ENCODE measurements at regions not wholly inside any gene's neighbourhood (a gene's known extent, or its start where the extent isn't known, plus 50 kb on each side); places are given as distances from the start of the nearest gene placed in this dataset.

DNA sequence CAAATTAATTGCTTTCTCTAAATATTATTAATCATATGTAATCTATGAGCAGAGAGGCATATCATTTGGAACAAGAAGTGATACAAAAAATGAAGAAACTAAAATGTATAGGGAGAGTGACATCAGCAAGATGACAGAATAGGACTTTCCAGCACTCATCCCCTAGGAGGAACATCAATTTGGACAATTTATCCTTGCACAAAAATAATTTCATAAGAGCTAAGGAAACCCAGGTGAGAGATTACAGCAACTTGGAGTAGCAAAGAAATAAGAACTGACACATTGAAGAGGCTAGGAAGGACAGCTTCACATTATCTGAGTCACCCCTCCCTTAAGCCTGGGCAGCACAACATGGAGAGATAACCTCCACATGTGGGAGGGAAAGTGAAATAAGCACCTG lies 347.5 kb downstream of the MAFB start (continued):
- TF ChIP-seq, protein P1, sequence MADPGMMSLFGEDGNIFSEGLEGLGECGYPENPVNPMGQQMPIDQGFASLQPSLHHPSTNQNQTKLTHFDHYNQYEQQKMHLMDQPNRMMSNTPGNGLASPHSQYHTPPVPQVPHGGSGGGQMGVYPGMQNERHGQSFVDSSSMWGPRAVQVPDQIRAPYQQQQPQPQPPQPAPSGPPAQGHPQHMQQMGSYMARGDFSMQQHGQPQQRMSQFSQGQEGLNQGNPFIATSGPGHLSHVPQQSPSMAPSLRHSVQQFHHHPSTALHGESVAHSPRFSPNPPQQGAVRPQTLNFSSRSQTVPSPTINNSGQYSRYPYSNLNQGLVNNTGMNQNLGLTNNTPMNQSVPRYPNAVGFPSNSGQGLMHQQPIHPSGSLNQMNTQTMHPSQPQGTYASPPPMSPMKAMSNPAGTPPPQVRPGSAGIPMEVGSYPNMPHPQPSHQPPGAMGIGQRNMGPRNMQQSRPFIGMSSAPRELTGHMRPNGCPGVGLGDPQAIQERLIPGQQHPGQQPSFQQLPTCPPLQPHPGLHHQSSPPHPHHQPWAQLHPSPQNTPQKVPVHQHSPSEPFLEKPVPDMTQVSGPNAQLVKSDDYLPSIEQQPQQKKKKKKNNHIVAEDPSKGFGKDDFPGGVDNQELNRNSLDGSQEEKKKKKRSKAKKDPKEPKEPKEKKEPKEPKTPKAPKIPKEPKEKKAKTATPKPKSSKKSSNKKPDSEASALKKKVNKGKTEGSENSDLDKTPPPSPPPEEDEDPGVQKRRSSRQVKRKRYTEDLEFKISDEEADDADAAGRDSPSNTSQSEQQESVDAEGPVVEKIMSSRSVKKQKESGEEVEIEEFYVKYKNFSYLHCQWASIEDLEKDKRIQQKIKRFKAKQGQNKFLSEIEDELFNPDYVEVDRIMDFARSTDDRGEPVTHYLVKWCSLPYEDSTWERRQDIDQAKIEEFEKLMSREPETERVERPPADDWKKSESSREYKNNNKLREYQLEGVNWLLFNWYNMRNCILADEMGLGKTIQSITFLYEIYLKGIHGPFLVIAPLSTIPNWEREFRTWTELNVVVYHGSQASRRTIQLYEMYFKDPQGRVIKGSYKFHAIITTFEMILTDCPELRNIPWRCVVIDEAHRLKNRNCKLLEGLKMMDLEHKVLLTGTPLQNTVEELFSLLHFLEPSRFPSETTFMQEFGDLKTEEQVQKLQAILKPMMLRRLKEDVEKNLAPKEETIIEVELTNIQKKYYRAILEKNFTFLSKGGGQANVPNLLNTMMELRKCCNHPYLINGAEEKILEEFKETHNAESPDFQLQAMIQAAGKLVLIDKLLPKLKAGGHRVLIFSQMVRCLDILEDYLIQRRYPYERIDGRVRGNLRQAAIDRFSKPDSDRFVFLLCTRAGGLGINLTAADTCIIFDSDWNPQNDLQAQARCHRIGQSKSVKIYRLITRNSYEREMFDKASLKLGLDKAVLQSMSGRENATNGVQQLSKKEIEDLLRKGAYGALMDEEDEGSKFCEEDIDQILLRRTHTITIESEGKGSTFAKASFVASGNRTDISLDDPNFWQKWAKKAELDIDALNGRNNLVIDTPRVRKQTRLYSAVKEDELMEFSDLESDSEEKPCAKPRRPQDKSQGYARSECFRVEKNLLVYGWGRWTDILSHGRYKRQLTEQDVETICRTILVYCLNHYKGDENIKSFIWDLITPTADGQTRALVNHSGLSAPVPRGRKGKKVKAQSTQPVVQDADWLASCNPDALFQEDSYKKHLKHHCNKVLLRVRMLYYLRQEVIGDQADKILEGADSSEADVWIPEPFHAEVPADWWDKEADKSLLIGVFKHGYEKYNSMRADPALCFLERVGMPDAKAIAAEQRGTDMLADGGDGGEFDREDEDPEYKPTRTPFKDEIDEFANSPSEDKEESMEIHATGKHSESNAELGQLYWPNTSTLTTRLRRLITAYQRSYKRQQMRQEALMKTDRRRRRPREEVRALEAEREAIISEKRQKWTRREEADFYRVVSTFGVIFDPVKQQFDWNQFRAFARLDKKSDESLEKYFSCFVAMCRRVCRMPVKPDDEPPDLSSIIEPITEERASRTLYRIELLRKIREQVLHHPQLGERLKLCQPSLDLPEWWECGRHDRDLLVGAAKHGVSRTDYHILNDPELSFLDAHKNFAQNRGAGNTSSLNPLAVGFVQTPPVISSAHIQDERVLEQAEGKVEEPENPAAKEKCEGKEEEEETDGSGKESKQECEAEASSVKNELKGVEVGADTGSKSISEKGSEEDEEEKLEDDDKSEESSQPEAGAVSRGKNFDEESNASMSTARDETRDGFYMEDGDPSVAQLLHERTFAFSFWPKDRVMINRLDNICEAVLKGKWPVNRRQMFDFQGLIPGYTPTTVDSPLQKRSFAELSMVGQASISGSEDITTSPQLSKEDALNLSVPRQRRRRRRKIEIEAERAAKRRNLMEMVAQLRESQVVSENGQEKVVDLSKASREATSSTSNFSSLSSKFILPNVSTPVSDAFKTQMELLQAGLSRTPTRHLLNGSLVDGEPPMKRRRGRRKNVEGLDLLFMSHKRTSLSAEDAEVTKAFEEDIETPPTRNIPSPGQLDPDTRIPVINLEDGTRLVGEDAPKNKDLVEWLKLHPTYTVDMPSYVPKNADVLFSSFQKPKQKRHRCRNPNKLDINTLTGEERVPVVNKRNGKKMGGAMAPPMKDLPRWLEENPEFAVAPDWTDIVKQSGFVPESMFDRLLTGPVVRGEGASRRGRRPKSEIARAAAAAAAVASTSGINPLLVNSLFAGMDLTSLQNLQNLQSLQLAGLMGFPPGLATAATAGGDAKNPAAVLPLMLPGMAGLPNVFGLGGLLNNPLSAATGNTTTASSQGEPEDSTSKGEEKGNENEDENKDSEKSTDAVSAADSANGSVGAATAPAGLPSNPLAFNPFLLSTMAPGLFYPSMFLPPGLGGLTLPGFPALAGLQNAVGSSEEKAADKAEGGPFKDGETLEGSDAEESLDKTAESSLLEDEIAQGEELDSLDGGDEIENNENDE (IDR thresholded peaks at IDR 0.05; ENCODE audit: insufficient replicate concordance, low read length) = no peak
- TF ChIP-seq RAD21 (IDR thresholded peaks at IDR 0.05 in 1 of 2, conservative IDR thresholded peaks at IDR 0.05 in 1 of 2; ENCODE audit: low read depth in 2 of 2, low read length in 2 of 2) = no peak
